ENCODE measurements at regions not wholly inside any gene's neighbourhood (a gene's known extent, or its start where the extent isn't known, plus 50 kb on each side); places are given as distances from the start of the nearest gene placed in this dataset.

GRCh38 chr7:40978047-40978446 is 724.8 kb downstream of the INHBA start:
- Histone ChIP-seq H3K23ac (ENCODE audit: insufficient read length) (no peak overlapping the region), H2BK5ac (ENCODE audit: low read depth, low read length) (no peak overlapping the region), H2BK15ac (ENCODE audit: low read length) (no peak overlapping the region), H2BK20ac (ENCODE audit: low read length) (no peak overlapping the region), H3K14ac (ENCODE audit: insufficient read length) (no peak overlapping the region), H3K4me2 (ENCODE audit: insufficient read depth in 1 of 2, low read depth in 2 of 2, low read length in 2 of 2) (no peak overlapping the region), H3K9me3 (ENCODE audit: insufficient read depth in 2 of 2, low read depth in 1 of 2, low read length in 1 of 2) (no peaks in the 10 kb centered on the region), H4K91ac (replicated peaks; ENCODE audit: insufficient read length, low read length) (no peak overlapping the region), H3K27ac (ENCODE audit: low read depth, low read length) (no peak overlapping the region), H3K23me2 (ENCODE audit: low read depth, low read length) (no peaks in the 10 kb centered on the region), H4K5ac (ENCODE audit: insufficient read length, low read depth, low read length) (no peak overlapping the region), H4K8ac (ENCODE audit: extremely low read depth, insufficient read depth, low read length) (no peak overlapping the region), H3K9ac (replicated peaks in 1 of 4; ENCODE audit: extremely low read depth in 1 of 4, low read depth in 3 of 4, low read length in 3 of 4) (no peak overlapping the region), H3K56ac (replicated peaks; ENCODE audit: insufficient read length, low read depth, low read length) (no peak overlapping the region), H2BK12ac (ENCODE audit: low read depth, low read length) (no peak overlapping the region), H3K79me1 (ENCODE audit: low read depth, low read length) (no peaks in the 10 kb centered on the region), H4K20me1 (replicated peaks in 1 of 2; ENCODE audit: control insufficient read depth in 1 of 2, insufficient read depth in 2 of 2, low read length in 2 of 2) (no peaks in the 10 kb centered on the region), H3K36me3 (ENCODE audit: control insufficient read depth in 2 of 4, insufficient read depth in 4 of 4, low read length in 3 of 4) (no peaks in the 10 kb centered on the region), H2AK5ac (ENCODE audit: low read depth, low read length) (no peak overlapping the region), H2BK120ac (replicated peaks; ENCODE audit: low read depth, low read length) (no peak overlapping the region), H2AFZ (ENCODE audit: low read length) (no peak overlapping the region), H3K27me3 (replicated peaks in 1 of 4; ENCODE audit: control insufficient read depth in 3 of 4, extremely low read depth in 1 of 4, insufficient read depth in 3 of 4, low read length in 3 of 4) (no peaks in the 10 kb centered on the region), H3K4ac (replicated peaks; ENCODE audit: insufficient read length, low read depth, low read length) (no peak overlapping the region), H3K18ac (ENCODE audit: extremely low read depth, low read length) (no peak overlapping the region), H3K79me2 (ENCODE audit: control insufficient read depth in 1 of 2, insufficient read depth in 2 of 2, low read length in 2 of 2) (no peaks in the 10 kb centered on the region), H3K4me1 (replicated peaks in 1 of 4; ENCODE audit: control insufficient read depth in 3 of 4, insufficient read depth in 4 of 4, low read length in 3 of 4) (peaks cover 0 to under 1% (median 0%) of the 10 kb centered on the region in 4 experiments; a peak in 1 of 7 replicates), H3K4me3 (ENCODE audit: extremely low read depth in 1 of 4, insufficient read depth in 2 of 4, low read depth in 3 of 4, low read length in 4 of 4) (no peak overlapping the region)
- FAIRE-seq (no peak), DNase-seq (ENCODE audit: low read depth in 1 of 2, low spot score in 2 of 2) (no peak)
- ChIA-PET POLR2A (ENCODE audit: partially characterized antibody) (no interaction called here), CTCF (ENCODE audit: partially characterized antibody) (interaction anchor here (1.0 kb wide), 1 partner anchor 25 kb away, joined by 3 read pairs; no protein-coding TSS in a partner anchor)
- WGBS, 2 experiments (ENCODE audit: extremely low coverage in 1 of 2, insufficient coverage in 1 of 2, insufficient read length in 1 of 2, insufficient replicate concordance in 2 of 2, low coverage in 1 of 2, low lambda C conversion rate in 2 of 2, missing lambda C conversion rate in 1 of 2) = 70% methylated on average over 1 of the region's 1 CpG; no CpG with 5 or more reads in 1 of the 2 experiments
- TF ChIP-seq USF2 (IDR thresholded peaks at IDR 0.05; ENCODE audit: low read length) (no peak), POLR2A (IDR thresholded peaks at IDR 0.05; ENCODE audit: control extremely low read depth in 1 of 2, low read depth in 2 of 2, low read length in 2 of 2) (no peak), ZNF274 (IDR thresholded peaks at IDR 0.05; ENCODE audit: borderline replicate concordance, extremely low read depth, low read length) (no peak), BCL11A (IDR thresholded peaks at IDR 0.05; ENCODE audit: low read depth in 2 of 2, low read length in 2 of 2) (no peak), TAF1 (IDR thresholded peaks at IDR 0.05; ENCODE audit: low read depth, low read length) (no peak), GTF2F1 (IDR thresholded peaks at IDR 0.05; ENCODE audit: borderline replicate concordance, low read depth, low read length) (no peak), TCF12 (IDR thresholded peaks at IDR 0.05; ENCODE audit: low read depth, low read length) (no peak)
